Dedifferentiated amniotic fluid mesenchymal stem cell (primary cell): ENCODE measurements at regions not wholly inside any gene's neighbourhood (a gene's known extent, or its start where the extent isn't known, plus 50 kb on each side); places are given as distances from the start of the nearest gene placed in this dataset.
"Not testable (repeated sequence)": the region's sequence is repeated elsewhere in the genome, so short reads cannot be mapped to it uniquely, and the experiment has no call there.

Experiments used
- DNase-seq: peaks from one replicate; pipeline ENCODE4 v3.0.0-alpha.2; 2016; ENCODE audit errors: extremely low spot score

DNA sequence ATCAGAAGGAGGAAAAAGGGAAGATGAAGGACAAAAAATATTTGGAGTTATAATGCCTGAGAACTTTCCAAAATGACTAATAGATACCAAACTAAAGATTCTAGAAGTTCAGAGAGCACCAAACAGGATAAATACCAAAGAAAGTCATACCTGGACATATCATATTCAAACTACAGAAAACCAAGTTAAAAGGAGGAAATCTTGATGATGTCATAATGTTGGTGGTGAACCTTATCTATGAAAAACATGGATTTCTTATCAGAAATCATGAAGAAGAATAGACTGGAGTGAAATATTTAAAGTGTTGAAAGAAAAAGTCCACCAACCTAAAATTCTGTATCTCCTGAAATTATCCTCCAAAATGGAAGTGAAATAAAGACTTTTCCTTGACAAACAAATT lies 389.2 kb downstream of the JRKL start:
- no peak for DNase-seq

- no peak for DNase-seq
Observed at GRCh38 chr11:96781082-96781481, 391.3 kb downstream of the JRKL start.

DNA sequence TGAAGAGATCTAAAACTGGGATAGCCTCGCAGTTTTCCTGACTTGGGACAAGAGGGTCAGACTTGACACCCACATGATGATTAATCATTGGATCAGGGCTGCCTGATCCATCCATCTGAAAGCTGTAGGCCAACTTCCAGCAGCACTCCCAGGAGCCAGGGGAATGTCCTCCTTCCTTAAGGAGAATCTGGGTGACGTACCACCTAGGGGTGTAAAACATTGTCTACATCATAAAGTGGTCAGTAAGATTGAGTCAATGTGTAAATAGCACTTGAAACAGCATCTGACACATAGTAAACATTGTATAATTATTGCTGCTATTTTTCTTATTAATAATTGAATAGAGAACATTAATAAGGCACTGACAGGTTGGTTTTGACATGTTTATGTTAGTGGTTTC lies 392.8 kb downstream of the JRKL start:
- no peak for DNase-seq

DNA sequence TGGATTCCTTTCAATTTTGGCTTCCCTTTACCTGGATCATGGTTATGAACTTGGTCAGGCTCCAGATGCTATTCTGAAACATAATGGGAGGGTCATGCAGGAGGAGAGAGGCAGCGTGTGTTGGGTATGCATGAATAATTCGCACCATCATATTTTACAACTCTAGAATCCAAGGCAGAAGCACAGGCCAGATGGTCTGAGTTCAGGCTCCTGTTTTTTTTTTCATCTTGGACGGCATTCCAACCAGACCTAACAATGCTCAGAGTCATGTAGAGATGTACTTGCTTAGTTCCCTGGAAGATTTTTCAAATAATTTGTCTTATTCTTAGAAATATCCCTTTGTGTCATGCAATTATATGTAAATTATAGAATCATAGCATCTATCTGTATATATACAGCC lies 393.5 kb downstream of the JRKL start:
- no peak for DNase-seq

DNA sequence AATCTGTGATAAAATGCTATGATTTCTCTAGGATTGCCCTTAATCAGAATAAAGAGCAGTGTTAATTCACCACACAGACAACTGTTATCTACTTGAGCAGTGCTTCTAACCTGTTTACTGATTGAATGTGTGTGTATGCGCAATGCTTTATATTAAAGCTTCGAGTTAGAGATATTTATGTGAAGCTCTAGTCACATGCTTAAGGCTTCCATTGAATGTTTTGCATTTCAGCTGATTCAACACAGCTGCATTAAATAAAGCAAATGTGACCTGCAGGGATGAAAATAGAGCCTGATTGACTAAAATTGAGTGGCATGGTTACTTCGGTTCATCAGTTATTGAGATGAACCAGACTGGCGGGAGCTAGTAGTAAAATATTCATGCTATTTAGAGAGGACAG lies 395.3 kb downstream of the JRKL start:
- no peak for DNase-seq

GRCh38 chr11:96794152-96794551 lies 404.3 kb downstream of the JRKL start:
- DNase-seq = no peak

DNA sequence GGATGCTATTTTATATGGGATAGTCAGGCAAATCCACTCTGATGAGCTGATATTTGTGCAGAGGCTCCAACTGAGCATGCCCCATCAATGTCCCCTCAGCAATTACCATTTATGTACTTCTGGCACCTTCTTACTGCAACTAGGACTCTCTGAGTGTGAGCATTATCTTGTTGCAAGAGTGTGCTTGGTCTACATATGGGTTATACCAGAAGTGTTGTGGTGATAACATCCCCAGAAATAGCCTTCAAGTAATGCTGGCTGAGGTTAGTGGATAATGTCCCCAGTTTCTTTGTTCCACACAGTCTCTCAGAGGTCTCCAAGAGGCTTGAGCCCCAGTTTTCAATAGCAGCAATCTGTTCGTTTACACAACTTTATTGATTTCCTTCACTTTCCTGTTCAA lies 408.6 kb downstream of the JRKL start:
- DNase-seq = no peak

GRCh38 chr11:96815236-96815635 lies 425.4 kb downstream of the JRKL start:
- DNase-seq = no peak

DNA sequence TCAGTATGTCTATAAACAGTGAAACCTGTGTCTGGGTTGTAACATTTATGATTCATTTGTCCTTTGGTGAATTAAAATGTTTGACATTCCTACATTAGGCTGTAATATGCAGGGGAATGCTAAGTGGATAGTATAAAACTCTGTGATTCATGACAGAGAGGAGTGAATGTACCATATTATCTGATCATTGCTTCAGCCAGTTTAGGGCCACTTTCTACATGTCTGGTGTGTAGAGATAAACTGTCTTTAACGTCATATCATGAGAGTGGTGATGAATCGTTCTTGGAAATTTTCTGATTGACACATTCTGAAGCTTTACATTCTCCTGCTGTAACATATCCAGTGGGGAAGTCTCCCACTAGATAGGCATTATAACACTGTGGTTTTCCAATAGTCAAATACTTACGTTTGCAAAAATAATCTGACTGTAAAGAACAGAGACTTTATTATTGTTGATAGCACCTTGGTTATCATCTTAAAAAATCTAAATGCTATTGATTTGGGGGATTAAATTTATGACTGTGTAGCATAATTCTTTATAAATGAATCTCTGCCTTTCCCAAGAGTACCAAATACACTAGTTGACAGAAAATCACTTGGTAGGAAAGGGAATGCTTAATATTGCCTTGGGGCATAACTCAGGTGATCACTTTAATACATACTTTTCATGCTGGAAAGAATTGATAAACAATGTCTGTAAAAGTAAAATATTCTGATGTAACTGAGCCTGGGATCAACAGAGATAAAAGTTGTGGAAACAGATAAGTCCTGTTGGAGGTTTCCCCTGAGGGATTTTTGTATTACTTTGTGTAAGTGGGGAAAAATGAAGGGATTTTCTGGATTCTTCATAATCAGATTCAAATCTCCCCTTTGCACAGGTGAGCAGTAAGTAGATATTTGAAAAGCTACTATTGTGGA lies 427.9 kb downstream of the JRKL start:
- DNase-seq = no peak

- no peak for DNase-seq
Observed at GRCh38 chr11:96827164-96827563, 437.4 kb downstream of the JRKL start.

DNA sequence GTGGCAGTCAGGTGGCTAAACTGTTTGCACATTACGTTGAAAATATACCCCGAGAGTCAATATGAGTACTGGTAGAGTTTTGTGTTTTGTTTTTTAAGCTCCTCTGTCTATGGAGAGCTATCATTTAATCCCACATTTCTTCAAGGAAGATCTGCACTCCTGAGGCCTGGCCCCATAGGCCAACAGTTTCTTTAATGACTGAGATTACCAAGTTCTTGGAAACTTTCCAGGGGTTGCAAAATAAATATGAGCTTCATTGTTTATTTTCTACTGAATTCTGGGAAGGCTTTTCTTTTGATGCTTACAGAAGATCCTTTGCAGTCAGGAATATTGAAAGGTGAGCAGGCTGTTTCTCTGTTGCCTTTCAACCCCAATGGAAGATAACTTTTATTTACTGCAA lies 452.0 kb downstream of the JRKL start:
- no peak for DNase-seq

GRCh38 chr11:96842731-96843130 lies 452.9 kb downstream of the JRKL start:
- DNase-seq = no peak

DNA sequence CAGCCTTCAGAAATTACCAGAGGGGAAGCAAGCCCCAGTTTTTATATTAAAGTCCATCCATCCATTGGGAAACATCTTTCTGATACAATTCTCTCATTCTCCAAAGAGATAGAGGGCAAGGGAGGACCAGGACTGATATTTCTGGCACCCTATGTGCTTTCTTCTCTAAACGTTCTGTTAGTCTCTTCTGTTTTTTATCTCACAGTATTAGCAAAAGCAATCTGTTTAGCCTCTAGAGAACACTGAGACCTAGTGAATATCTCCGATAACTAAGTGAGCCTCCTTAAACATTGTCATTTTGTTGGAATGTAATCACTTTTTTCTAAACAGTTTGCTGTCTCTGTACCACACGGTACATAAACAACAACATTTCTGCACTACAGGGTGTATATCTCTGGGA lies 464.6 kb downstream of the JRKL start:
- no peak for DNase-seq

GRCh38 chr11:96861722-96862121 lies 471.9 kb downstream of the JRKL start:
- DNase-seq = not testable (repeated sequence)

- no peak for DNase-seq
Observed at GRCh38 chr11:96863520-96863919, 473.7 kb downstream of the JRKL start.

GRCh38 chr11:96865020-96865419 lies 475.2 kb downstream of the JRKL start:
- DNase-seq = no peak

GRCh38 chr11:96869207-96869606 lies 479.4 kb downstream of the JRKL start:
- no peak for DNase-seq

DNA sequence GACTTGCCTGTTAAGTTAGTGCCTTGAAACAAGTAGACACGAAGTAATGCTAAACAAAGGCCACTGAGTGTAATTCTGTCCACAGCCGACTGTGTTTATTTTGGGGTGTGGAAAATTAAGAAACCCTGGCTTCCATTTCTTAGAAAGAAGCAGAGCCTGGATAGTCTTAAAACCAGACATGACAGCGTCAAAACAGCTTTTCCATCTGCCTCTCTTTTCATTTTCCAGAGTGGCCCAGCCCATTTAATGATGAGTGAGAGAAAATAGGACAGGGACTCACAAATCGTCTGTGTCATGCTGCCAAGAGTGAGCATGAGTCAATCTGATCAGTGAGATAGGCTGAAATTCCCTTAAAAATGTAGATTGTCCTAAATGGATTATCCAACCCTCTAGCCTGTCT lies 485.9 kb downstream of the JRKL start:
- DNase-seq = no peak

DNA sequence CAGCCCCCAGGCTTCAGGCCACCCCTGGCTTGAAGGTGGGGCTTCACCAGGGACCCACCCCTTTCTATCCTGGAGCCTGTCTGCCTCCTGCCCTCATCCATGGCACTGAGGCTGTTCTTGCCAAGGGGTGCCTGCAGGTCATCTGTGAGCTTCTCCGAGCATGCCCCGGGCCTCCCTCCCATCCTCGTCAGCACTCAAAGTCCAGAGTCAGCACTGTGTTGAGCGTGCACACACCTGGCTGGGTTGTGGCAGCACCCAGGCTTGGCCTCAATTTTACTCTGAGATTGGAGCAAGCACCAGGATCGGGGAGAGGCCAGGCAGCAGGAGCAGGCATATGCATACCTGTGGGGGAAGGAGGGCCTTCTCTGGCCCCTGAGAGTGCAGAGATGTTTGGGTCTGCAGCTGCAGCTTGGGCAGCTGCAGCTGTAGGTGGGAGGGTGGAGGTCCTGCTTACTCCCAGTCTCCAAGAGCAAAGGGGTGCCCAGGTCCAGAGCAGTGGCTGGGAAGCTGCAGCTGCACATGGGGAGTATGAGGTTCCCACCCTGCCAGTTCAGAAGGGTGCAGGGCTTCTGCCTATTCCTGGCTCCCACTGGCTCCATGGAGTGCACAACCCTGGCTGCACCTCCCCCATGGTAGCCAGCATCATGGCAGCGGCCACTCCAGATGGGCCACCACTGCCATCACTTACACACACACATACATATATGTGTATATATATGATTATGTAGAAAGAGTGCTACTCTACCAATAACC lies 488.7 kb downstream of the JRKL start:
- DNase-seq = no peak

DNA sequence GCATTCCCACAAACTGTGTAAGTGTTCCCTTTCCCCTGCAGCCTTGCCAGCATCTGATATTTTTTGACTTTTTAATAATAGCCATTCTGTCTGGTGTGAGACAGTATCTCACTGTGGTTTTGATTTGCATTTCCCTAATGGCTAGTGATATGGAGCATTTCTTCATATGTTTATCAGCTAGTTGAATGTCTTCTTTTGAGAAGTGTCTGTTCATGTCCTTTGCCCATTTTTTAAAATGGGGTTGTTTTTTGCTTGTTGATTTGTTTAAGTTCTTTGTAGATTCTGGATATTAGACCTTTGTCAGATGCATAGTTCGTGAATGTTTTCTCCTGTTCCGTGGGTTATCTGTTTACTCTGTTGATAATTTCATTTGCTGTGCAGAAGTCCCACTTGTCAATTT lies 492.8 kb downstream of the JRKL start:
- DNase-seq = not testable (repeated sequence)

GRCh38 chr11:96885405-96885804 lies 495.6 kb downstream of the JRKL start:
- no peak for DNase-seq

DNA sequence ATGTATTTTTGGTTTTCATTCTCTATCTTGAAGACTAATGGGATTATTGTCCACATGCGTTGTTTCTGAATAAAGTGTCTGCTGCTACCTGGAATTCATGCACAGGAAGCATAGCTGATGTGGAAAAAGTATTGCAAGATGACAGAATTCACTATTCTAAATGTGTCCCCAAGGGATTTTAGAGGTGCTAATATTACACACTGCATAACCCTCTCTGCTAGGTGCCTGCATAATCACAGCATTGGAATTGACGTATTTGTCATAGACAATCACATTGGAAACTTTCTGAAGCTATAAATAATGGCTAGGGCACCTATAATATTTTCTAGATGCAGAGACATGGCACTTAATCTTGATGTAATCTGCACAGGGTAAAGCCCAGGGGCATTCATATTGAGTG lies 496.1 kb downstream of the JRKL start:
- DNase-seq = no peak

DNA sequence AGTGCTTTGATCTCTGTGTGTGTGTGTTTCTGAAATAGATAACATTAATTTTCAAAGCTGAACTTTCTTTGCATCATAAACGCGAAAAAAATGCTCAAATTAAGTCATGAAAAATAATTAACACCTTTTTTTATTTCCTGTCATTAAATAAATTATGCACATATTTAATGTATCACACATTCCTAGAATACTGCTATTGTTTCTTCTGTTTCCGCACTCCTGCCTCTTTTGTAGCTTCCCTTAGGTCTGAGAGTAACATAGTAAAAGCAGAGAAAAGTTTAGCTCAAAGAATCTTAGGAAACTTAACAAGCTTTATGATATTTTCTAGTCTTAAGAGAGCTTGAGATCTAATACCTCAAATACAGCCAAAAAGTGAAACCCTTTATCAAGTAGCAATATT lies 504.2 kb downstream of the JRKL start:
- no peak for DNase-seq
